Thyroid gland (tissue), 4 donors: ENCODE measurements at regions not wholly inside any gene's neighbourhood (a gene's known extent, or its start where the extent isn't known, plus 50 kb on each side); places are given as distances from the start of the nearest gene placed in this dataset.

Source experiments
- DNase-seq, 2 donors: peaks; one replicate each; pipeline ENCODE4 v3.0.0-alpha.2; 2019
- H3K27ac ChIP-seq, 3 donors: fragments of 200-600 bp; sonication (generic); 1 replicate in 2 of 3; 2 replicates in 1 of 3; pipeline ENCODE4 v1.5.1; 2016 to 2019; ENCODE audit warnings: mild to moderate bottlenecking in 1 of 3, moderate library complexity in 1 of 3
- H3K27me3 ChIP-seq: fragments of 200-600 bp; sonication (generic); one replicate; pipeline ENCODE4 v1.5.1; 2019
- H3K36me3 ChIP-seq, 2 donors: fragments of 200-600 bp; sonication (generic); one replicate each; pipeline ENCODE4 v1.5.1; 2016 to 2019
- H3K4me1 ChIP-seq, 2 donors: fragments of 200-600 bp; sonication (generic); one replicate each; pipeline ENCODE4 v1.5.1; 2017 to 2019
- H3K4me3 ChIP-seq, 3 donors: fragments of 200-600 bp; sonication (generic); replicated peaks in 1 of 3; 1 replicate in 2 of 3; 2 replicates in 1 of 3; pipeline ENCODE4 v1.5.1; 2016; ENCODE audit warnings: mild to moderate bottlenecking in 1 of 3
- H3K9me3 ChIP-seq: fragments of 200-600 bp; sonication (generic); one replicate; pipeline ENCODE4 v1.5.1; 2017
- CTCF ChIP-seq, 6 experiments: fragments of 200-600 bp in 3 of 6; fragments of 450-650 bp in 3 of 6; sonication (generic) in 3 of 6; IDR thresholded peaks; one replicate each; pipeline ENCODE4 v1.5.1; 2016 to 2019; ENCODE audit warnings: antibody characterized with exemption in 6 of 6, mild to moderate bottlenecking in 2 of 6, inconsistent platforms in 1 of 6, moderate library complexity in 1 of 6
- POLR2A ChIP-seq, 2 donors: fragments of 450-650 bp; IDR thresholded peaks; one replicate each; pipeline ENCODE4 v1.6.1; 2017; ENCODE audit warnings: antibody characterized with exemption in 2 of 2, mild to moderate bottlenecking in 2 of 2, moderate library complexity in 1 of 2
- whole genome bisulfite sequencing, 2 donors: methylation state at CpG; one replicate each; pipeline ENCODE4 v1.1.5; 2017; 5-methylcytosine and 5-hydroxymethylcytosine counted together
- intact Hi-C: fragments of 100-400 bp; cut with DNase I; formaldehyde crosslinking; loops from one replicate; pipeline ENCODE4 v1.15.1; 2023

- H3K4me3 ChIP-seq, result no peak overlapping the region
- no peaks in the 10 kb centered on the region for H3K9me3 ChIP-seq
- TF ChIP-seq POLR2A (IDR thresholded peaks at IDR 0.05) (no peak), CTCF (IDR thresholded peaks at IDR 0.05) (no peak)
- intact Hi-C loops, result no loop called here
- no peaks in the 10 kb centered on the region for H3K36me3 ChIP-seq
- no peaks in the 10 kb centered on the region for H3K27me3 ChIP-seq
- WGBS, 2 donors, result 40 to 67% methylated on average over 1 of the region's 1 CpG
- DNase-seq, result no peak
- H3K4me1 ChIP-seq, result no peaks in the 10 kb centered on the region
- no peak overlapping the region for H3K27ac ChIP-seq
Observed at GRCh38 chr1:177567393-177567792, 396.6 kb downstream of the BRINP2 start.

GRCh38 chr1:177566495-177566894 is 395.7 kb downstream of the BRINP2 start:
- Histone ChIP-seq H3K27ac (no peak overlapping the region), H3K9me3 (no peaks in the 10 kb centered on the region), H3K27me3 (no peaks in the 10 kb centered on the region), H3K4me3 (no peak overlapping the region), H3K36me3 (no peaks in the 10 kb centered on the region), H3K4me1 (no peaks in the 10 kb centered on the region)
- WGBS, 2 donors, result 73 to 83% methylated on average over 3 of the region's 3 CpGs
- TF ChIP-seq CTCF (IDR thresholded peaks at IDR 0.05) (no peak), POLR2A (IDR thresholded peaks at IDR 0.05) (no peak)
- DNase-seq, result no peak
- intact Hi-C loops, result no loop called here

GRCh38 chr1:177561436-177561835 is 390.7 kb downstream of the BRINP2 start:
- no peak for TF ChIP-seq POLR2A (IDR thresholded peaks at IDR 0.05)
- TF ChIP-seq CTCF (IDR thresholded peaks at IDR 0.05), result no peak
- Histone ChIP-seq H3K4me1 (no peaks in the 10 kb centered on the region), H3K27me3 (no peaks in the 10 kb centered on the region), H3K9me3 (no peaks in the 10 kb centered on the region), H3K36me3 (no peaks in the 10 kb centered on the region), H3K27ac (no peak overlapping the region), H3K4me3 (no peak overlapping the region)
- 81 to 86% methylated on average over 1 of the region's 1 CpG for WGBS, 2 donors
- intact Hi-C loops, result no loop called here
- no peak for DNase-seq

- intact Hi-C loops, result no loop called here
- H3K27me3 ChIP-seq, result no peaks in the 10 kb centered on the region
- TF ChIP-seq POLR2A (IDR thresholded peaks at IDR 0.05) (no peak), CTCF (IDR thresholded peaks at IDR 0.05) (no peak)
- DNase-seq, result no peak
- H3K36me3 ChIP-seq, result no peaks in the 10 kb centered on the region
- no peaks in the 10 kb centered on the region for H3K9me3 ChIP-seq
- no peak overlapping the region for H3K27ac ChIP-seq
- 83 to 88% methylated on average over 1 of the region's 1 CpG for WGBS, 2 donors
- no peak overlapping the region for H3K4me3 ChIP-seq
- H3K4me1 ChIP-seq, result no peaks in the 10 kb centered on the region
Observed at GRCh38 chr1:177558372-177558771, 387.6 kb downstream of the BRINP2 start.

DNA sequence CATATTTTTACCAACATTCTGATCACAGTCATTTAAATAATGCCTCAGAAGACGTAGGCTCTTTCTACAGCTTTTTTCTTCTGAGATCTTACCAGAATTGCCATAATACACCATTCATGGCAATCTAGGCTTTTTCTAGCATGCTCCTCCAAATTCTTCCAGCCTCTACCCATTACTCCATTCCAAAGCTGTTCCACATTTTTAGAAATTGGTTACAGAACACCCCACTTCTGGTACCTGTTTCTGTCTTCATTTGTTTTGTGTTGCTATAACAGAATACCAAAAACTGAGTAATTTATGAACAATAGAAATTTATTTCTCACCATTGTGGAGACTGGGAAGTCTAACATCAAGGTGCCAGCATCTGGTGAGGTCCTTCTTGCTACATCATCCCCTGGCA is 385.4 kb downstream of the BRINP2 start:
- DNase-seq, result no peak
- intact Hi-C loops, result no loop called here
- TF ChIP-seq CTCF (IDR thresholded peaks at IDR 0.05), result no peak
- no peak for TF ChIP-seq POLR2A (IDR thresholded peaks at IDR 0.05)

More for the DNA sequence above, 385.4 kb downstream of the BRINP2 start:
- Histone ChIP-seq H3K36me3 (no peaks in the 10 kb centered on the region), H3K4me3 (no peak overlapping the region), H3K27me3 (no peaks in the 10 kb centered on the region), H3K4me1 (no peaks in the 10 kb centered on the region), H3K27ac (no peak overlapping the region), H3K9me3 (no peaks in the 10 kb centered on the region)
- WGBS, 2 donors, result 52 to 74% methylated on average over 1 of the region's 1 CpG
